ENCODE measurements at regions not wholly inside any gene's neighbourhood (a gene's known extent, or its start where the extent isn't known, plus 50 kb on each side); places are given as distances from the start of the nearest gene placed in this dataset.

DNA sequence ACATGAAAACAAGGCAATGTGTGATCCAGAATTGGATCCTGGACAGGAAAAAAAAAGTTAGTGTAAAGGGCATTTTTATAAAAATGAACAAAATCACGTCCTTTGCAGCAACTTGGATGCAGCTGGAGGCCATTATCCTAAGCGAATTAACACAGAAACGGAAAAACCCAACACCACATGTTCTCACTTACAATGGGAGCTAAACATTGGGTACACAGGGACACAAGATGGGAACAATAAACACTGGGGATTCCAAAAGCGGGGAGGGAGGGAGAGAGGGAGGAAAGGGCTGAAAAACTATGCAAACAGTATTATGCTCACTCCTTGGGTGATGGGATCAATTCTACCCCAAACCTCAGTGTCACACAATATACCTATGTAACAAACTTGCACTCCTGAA lies 91.4 kb upstream of the BTBD3 start:
- Histone ChIP-seq H3K4me1 (no peaks in the 10 kb centered on the region), H3K27me3 (ENCODE audit: low read depth) (no peaks in the 10 kb centered on the region), H3K36me3 (no peaks in the 10 kb centered on the region), H3K9me3 (no peaks in the 10 kb centered on the region), H3K27ac (no peak overlapping the region), H3K4me3 (no peak overlapping the region)
- no peak for ATAC-seq
- intact Hi-C loops (cut with DNase I), result no loop called here
- TF ChIP-seq, protein P1, sequence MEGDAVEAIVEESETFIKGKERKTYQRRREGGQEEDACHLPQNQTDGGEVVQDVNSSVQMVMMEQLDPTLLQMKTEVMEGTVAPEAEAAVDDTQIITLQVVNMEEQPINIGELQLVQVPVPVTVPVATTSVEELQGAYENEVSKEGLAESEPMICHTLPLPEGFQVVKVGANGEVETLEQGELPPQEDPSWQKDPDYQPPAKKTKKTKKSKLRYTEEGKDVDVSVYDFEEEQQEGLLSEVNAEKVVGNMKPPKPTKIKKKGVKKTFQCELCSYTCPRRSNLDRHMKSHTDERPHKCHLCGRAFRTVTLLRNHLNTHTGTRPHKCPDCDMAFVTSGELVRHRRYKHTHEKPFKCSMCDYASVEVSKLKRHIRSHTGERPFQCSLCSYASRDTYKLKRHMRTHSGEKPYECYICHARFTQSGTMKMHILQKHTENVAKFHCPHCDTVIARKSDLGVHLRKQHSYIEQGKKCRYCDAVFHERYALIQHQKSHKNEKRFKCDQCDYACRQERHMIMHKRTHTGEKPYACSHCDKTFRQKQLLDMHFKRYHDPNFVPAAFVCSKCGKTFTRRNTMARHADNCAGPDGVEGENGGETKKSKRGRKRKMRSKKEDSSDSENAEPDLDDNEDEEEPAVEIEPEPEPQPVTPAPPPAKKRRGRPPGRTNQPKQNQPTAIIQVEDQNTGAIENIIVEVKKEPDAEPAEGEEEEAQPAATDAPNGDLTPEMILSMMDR (IDR thresholded peaks at IDR 0.05), result no peak
- no peak for DNase-seq

DNA sequence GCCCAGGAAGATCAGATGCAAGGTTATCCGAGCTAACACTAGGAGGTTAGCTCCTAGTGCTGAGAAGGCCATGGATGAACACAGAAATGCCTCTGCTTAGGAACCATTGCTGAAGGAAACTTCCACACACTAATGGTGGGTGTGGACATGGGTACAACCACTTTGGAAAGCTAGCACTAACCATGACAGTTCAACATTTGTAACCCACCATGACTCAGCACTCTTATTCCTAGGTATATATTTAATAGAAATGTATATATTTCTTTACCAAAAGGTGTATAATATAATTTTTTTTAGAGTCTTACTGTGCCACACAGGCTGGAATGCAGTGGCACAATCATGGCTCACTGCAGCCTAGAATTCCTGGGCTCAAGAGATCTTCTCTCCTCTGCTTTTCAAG lies 85.3 kb upstream of the BTBD3 start:
- Histone ChIP-seq H3K27me3 (ENCODE audit: low read depth) (no peaks in the 10 kb centered on the region), H3K36me3 (no peaks in the 10 kb centered on the region), H3K4me3 (no peak overlapping the region), H3K27ac (no peak overlapping the region), H3K9me3 (no peaks in the 10 kb centered on the region), H3K4me1 (no peaks in the 10 kb centered on the region)
- TF ChIP-seq, protein P1 (IDR thresholded peaks at IDR 0.05), result no peak
- no peak for DNase-seq
- intact Hi-C loops (cut with DNase I), result no loop called here
- ATAC-seq, result no peak

DNA sequence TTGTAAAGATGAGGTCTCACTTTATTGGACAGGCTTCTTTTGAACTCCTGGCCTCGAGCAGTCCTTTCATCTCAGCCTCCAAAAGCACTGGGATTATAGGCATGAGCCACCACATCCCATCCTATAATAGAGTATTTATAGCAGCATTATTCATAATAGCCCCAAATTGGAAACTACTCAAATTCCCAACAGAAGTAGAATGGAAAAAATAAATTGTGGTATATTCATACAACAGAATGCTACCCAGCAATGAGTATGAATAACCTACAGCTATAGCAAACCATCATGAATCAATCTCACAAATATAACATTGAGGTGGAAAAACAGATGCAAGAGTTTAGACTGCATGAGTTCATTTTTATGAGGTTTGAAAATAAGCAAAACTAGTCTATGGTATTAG lies 84.8 kb upstream of the BTBD3 start:
- no peaks in the 10 kb centered on the region for H3K27me3 ChIP-seq (ENCODE audit: low read depth)
- ATAC-seq, result no peak
- H3K36me3 ChIP-seq, result no peaks in the 10 kb centered on the region
- H3K4me1 ChIP-seq, result no peaks in the 10 kb centered on the region
- intact Hi-C loops (cut with DNase I), result no loop called here
- no peak overlapping the region for H3K27ac ChIP-seq
- H3K4me3 ChIP-seq, result no peak overlapping the region
- H3K9me3 ChIP-seq, result no peaks in the 10 kb centered on the region
- TF ChIP-seq, protein P1 (IDR thresholded peaks at IDR 0.05), result no peak
- DNase-seq, result no peak

DNA sequence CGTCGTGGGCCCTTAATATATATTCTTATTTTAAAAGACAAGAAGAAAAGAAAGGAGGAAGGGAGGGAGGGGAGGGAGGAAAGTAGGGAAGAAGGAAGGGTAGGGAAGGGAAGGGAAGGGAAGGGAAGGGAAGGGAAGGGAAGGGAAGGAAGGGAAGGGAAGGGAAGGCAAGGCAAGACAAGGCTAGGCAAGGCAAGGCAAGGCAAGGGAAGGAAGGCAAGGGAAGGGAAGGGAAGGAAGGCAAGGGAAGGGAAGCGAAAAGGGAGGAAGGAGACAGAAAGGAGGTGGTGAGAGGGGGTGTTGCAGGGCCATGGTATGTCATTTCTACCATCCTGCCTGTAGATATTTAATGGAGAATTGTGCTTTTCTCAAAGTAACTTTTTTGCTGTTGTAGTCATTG lies 83.9 kb upstream of the BTBD3 start:
- intact Hi-C loops (cut with DNase I), result no loop called here
- TF ChIP-seq, protein P1 (IDR thresholded peaks at IDR 0.05), result no peak
- DNase-seq, result no peak
- no peak overlapping the region for H3K4me3 ChIP-seq
- no peaks in the 10 kb centered on the region for H3K9me3 ChIP-seq
- no peaks in the 10 kb centered on the region for H3K36me3 ChIP-seq
- H3K27me3 ChIP-seq (ENCODE audit: low read depth), result no peaks in the 10 kb centered on the region
- H3K4me1 ChIP-seq, result no peaks in the 10 kb centered on the region
- ATAC-seq, result no peak
- no peak overlapping the region for H3K27ac ChIP-seq

DNA sequence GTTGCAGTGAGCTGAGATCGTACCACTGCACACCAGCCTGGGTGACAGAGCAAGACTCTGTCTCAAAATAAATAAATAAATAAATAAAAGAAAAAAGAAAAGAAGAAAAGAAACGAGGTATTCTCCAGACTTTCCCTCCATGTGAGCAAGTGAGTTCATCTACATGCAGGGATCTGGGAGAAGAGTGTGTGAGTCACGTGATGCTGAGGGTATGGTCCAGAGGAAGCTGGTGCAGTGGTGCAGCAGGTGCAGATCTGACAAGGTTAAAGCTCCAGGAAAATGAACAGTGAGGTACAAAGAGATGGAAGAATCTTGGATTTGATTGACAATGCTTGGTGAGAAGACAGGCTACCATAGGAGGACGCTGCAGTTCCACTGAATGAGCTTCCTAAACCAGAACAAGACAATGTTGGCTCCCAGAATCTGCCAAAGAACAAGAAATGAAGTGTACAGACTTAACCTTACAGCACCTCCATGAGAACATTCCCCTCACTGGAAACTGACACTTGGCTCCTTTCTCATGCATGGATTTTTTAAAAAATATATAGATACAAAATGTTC lies 79.5 kb upstream of the BTBD3 start:
- Histone ChIP-seq H3K27ac (no peak overlapping the region), H3K36me3 (no peaks in the 10 kb centered on the region), H3K4me1 (no peaks in the 10 kb centered on the region), H3K9me3 (no peaks in the 10 kb centered on the region), H3K4me3 (no peak overlapping the region), H3K27me3 (ENCODE audit: low read depth) (no peaks in the 10 kb centered on the region)
- TF ChIP-seq, protein P1 (IDR thresholded peaks at IDR 0.05), result no peak
- intact Hi-C loops (cut with DNase I), result no loop called here
- ATAC-seq, result no peak
- no peak for DNase-seq
